HEK293T (cell line): ENCODE measurements at regions not wholly inside any gene's neighbourhood (a gene's known extent, or its start where the extent isn't known, plus 50 kb on each side); places are given as distances from the start of the nearest gene placed in this dataset.

Experiments
- CTCF ChIA-PET: fragments of 350-600 bp; formaldehyde crosslinking; extraction: SDS; loops from one replicate; lab custom pipeline; 2021; ENCODE audit warnings: antibody characterized with exemption, inconsistent platforms; lab: Yijun Ruan, JAX
- POLR2A ChIA-PET: fragments of 350-600 bp; formaldehyde crosslinking; extraction: SDS; loops from one replicate; lab custom pipeline; 2020; ENCODE audit warnings: antibody characterized with exemption, inconsistent platforms; lab: Yijun Ruan, JAX
- DNase-seq: peaks from one replicate; pipeline ENCODE4 v3.0.0; 2012; ENCODE audit warnings: mixed read lengths; ENCODE audit errors: extremely low spot score
- ARNT ChIP-seq: fragments of 450-650 bp; IDR thresholded peaks from 2 replicates; pipeline ENCODE4 v1.6.1; 2017; ENCODE audit warnings: mild to moderate bottlenecking
- BHLHE40 ChIP-seq: fragments of 450-650 bp; IDR thresholded peaks from 2 replicates; pipeline ENCODE4 v1.6.1; 2016; ENCODE audit warnings: mild to moderate bottlenecking, moderate library complexity, borderline replicate concordance
- CTBP1 ChIP-seq: fragments of 450-650 bp; IDR thresholded peaks from 2 replicates; pipeline ENCODE4 v1.6.1; 2016; ENCODE audit warnings: borderline replicate concordance
- ELF4 ChIP-seq: fragments of 450-650 bp; IDR thresholded peaks from 2 replicates; pipeline ENCODE4 v1.6.1; 2017; ENCODE audit warnings: antibody characterized with exemption
- FOXA1 ChIP-seq: fragments of 450-650 bp; IDR thresholded peaks from 2 replicates; pipeline ENCODE4 v1.6.1; 2016; ENCODE audit warnings: mild to moderate bottlenecking
- FOXK2 ChIP-seq: fragments of 450-650 bp; IDR thresholded peaks from 2 replicates; pipeline ENCODE4 v1.6.1; 2016; ENCODE audit warnings: mild to moderate bottlenecking
- FOXM1 ChIP-seq: fragments of 450-650 bp; IDR thresholded peaks from 2 replicates; pipeline ENCODE4 v1.6.1; 2017; ENCODE audit warnings: mild to moderate bottlenecking, borderline replicate concordance
- HDGF ChIP-seq: fragments of 450-650 bp; IDR thresholded peaks from 2 replicates; pipeline ENCODE4 v1.6.1; 2017; ENCODE audit warnings: antibody characterized with exemption, borderline replicate concordance
- L3MBTL2 ChIP-seq: fragments of 450-650 bp; conservative IDR thresholded peaks from 2 replicates; pipeline ENCODE4 v1.6.1; 2016; ENCODE audit warnings: mild to moderate bottlenecking
- LEF1 ChIP-seq: fragments of 450-650 bp; IDR thresholded peaks from 2 replicates; pipeline ENCODE4 v1.6.1; 2017; ENCODE audit warnings: mild to moderate bottlenecking, borderline replicate concordance
- NFRKB ChIP-seq: fragments of 450-650 bp; IDR thresholded peaks from 2 replicates; pipeline ENCODE4 v1.6.1; 2016; ENCODE audit warnings: mild to moderate bottlenecking, moderate library complexity
- PKNOX1 ChIP-seq: fragments of 450-650 bp; IDR thresholded peaks from 2 replicates; pipeline ENCODE4 v1.6.1; 2016
- SP1 ChIP-seq: fragments of 450-650 bp; IDR thresholded peaks from 2 replicates; pipeline ENCODE4 v1.6.1; 2017
- SUZ12 ChIP-seq: fragments of 450-650 bp; IDR thresholded peaks from 2 replicates; pipeline ENCODE4 v1.6.1; 2016; ENCODE audit warnings: mild to moderate bottlenecking
- TARDBP ChIP-seq: fragments of 450-650 bp; IDR thresholded peaks from 2 replicates; pipeline ENCODE4 v1.6.1; 2016
- ZNF384 ChIP-seq: fragments of 450-650 bp; IDR thresholded peaks from 2 replicates; pipeline ENCODE4 v1.6.1; 2016

- DNase-seq, result no peak
- CTCF ChIA-PET, result no interaction called here
- POLR2A ChIA-PET, result no interaction called here
- no peak for TF ChIP-seq TARDBP
- no peak for TF ChIP-seq SP1
- TF ChIP-seq FOXM1, result no peak
- no peak for TF ChIP-seq SUZ12
- no peak for TF ChIP-seq HDGF
- no peak for TF ChIP-seq LEF1
- no peak for TF ChIP-seq L3MBTL2
- TF ChIP-seq CTBP1, result no peak
- no peak for TF ChIP-seq BHLHE40
- no peak for TF ChIP-seq ZNF384
- no peak for TF ChIP-seq PKNOX1
- TF ChIP-seq ARNT, result no peak
- TF ChIP-seq ELF4, result no peak
- no peak for TF ChIP-seq NFRKB
Observed at GRCh38 chr1:81463936-81464837, 336.5 kb upstream of the ADGRL2 start.

GRCh38 chr1:81459043-81459442, 341.7 kb upstream of the ADGRL2 start:
- ChIA-PET POLR2A (no interaction called here), CTCF (interaction anchor here (0.5 kb wide), 1 partner anchor 73 kb away, joined by 9 read pairs; no protein-coding TSS in a partner anchor)
- TF ChIP-seq BHLHE40 (no peak), ZNF384 (no peak), ELF4 (no peak), FOXK2 (no peak), FOXA1 (no peak), HDGF (no peak), TARDBP (no peak), CTBP1 (no peak), ARNT (no peak), L3MBTL2 (no peak), PKNOX1 (no peak), FOXM1 (no peak), LEF1 (no peak), NFRKB (no peak), SUZ12 (no peak), SP1 (no peak)
- no peak for DNase-seq

GRCh38 chr1:81458186-81458585, 342.5 kb upstream of the ADGRL2 start:
- CTCF ChIA-PET, result interaction anchor here (0.7 kb wide), 1 partner anchor 43 kb away, joined by 3 read pairs; no protein-coding TSS in a partner anchor
- TF ChIP-seq ARNT, result no peak
- no peak for DNase-seq
- POLR2A ChIA-PET, result no interaction called here

GRCh38 chr1:81455481-81455880, 345.3 kb upstream of the ADGRL2 start:
- no peak for DNase-seq
- ChIA-PET CTCF (no interaction called here), POLR2A (no interaction called here)
- TF ChIP-seq LEF1, result no peak
- no peak for TF ChIP-seq ZNF384
- TF ChIP-seq ARNT, result no peak
- TF ChIP-seq PKNOX1, result no peak
- TF ChIP-seq L3MBTL2, result no peak

GRCh38 chr1:81453971-81454370, 346.8 kb upstream of the ADGRL2 start:
- CTCF ChIA-PET, result no interaction called here
- TF ChIP-seq HDGF, result no peak
- no peak for TF ChIP-seq ELF4
- TF ChIP-seq FOXA1, result no peak
- TF ChIP-seq FOXK2, result no peak
- TF ChIP-seq NFRKB, result no peak
- no peak for TF ChIP-seq CTBP1
- TF ChIP-seq LEF1, result no peak
- TF ChIP-seq FOXM1, result no peak
- TF ChIP-seq TARDBP, result no peak
- TF ChIP-seq L3MBTL2, result no peak
- no peak for TF ChIP-seq SUZ12
- TF ChIP-seq BHLHE40, result no peak
- TF ChIP-seq ARNT, result no peak
- no peak for TF ChIP-seq ZNF384
- TF ChIP-seq SP1, result no peak
- no peak for TF ChIP-seq PKNOX1
- POLR2A ChIA-PET, result no interaction called here
- no peak for DNase-seq

GRCh38 chr1:81453367-81453703, 347.4 kb upstream of the ADGRL2 start:
- POLR2A ChIA-PET, result no interaction called here
- DNase-seq, result no peak
- CTCF ChIA-PET, result no interaction called here
- no peak for TF ChIP-seq LEF1
- no peak for TF ChIP-seq NFRKB
- TF ChIP-seq TARDBP, result no peak
- TF ChIP-seq ARNT, result no peak
- TF ChIP-seq SUZ12, result no peak
- no peak for TF ChIP-seq ELF4
- no peak for TF ChIP-seq BHLHE40
- TF ChIP-seq FOXA1, result no peak
- TF ChIP-seq SP1, result no peak
- no peak for TF ChIP-seq PKNOX1
- no peak for TF ChIP-seq CTBP1
- no peak for TF ChIP-seq ZNF384
- no peak for TF ChIP-seq L3MBTL2
